SU-DHL-6 (cell line): ENCODE measurements at regions not wholly inside any gene's neighbourhood (a gene's known extent, or its start where the extent isn't known, plus 50 kb on each side); places are given as distances from the start of the nearest gene placed in this dataset.

Experiments
- EZH2phosphoT487 ChIP-seq: fragments of 200-600 bp; sonication (generic), shearing (Covaris generic); conservative IDR thresholded peaks from 2 replicates; pipeline ENCODE4 v1.6.1; 2018; ENCODE audit warnings: mild to moderate bottlenecking, antibody characterized with exemption, low read length, moderate library complexity, mixed read lengths
- TF ChIP-seq, protein P1 (sequence below): fragments of 200-600 bp; sonication (generic); IDR thresholded peaks from one replicate; pipeline ENCODE4 v1.5.1; 2017; ENCODE audit warnings: antibody characterized with exemption, mild to moderate bottlenecking, low read length, moderate library complexity; ENCODE audit not compliant: insufficient read depth, poor library complexity, severe bottlenecking

- TF ChIP-seq, protein P1, sequence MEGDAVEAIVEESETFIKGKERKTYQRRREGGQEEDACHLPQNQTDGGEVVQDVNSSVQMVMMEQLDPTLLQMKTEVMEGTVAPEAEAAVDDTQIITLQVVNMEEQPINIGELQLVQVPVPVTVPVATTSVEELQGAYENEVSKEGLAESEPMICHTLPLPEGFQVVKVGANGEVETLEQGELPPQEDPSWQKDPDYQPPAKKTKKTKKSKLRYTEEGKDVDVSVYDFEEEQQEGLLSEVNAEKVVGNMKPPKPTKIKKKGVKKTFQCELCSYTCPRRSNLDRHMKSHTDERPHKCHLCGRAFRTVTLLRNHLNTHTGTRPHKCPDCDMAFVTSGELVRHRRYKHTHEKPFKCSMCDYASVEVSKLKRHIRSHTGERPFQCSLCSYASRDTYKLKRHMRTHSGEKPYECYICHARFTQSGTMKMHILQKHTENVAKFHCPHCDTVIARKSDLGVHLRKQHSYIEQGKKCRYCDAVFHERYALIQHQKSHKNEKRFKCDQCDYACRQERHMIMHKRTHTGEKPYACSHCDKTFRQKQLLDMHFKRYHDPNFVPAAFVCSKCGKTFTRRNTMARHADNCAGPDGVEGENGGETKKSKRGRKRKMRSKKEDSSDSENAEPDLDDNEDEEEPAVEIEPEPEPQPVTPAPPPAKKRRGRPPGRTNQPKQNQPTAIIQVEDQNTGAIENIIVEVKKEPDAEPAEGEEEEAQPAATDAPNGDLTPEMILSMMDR = no peak
- no peak for TF ChIP-seq EZH2phosphoT487
Measured at GRCh38 chr6:120779441-120779840, 554.8 kb downstream of the TBC1D32 start.
